Fibroblast of pulmonary artery (primary cell): ENCODE measurements at regions not wholly inside any gene's neighbourhood (a gene's known extent, or its start where the extent isn't known, plus 50 kb on each side); places are given as distances from the start of the nearest gene placed in this dataset.

Experiments
- DNase-seq: peaks from one replicate; pipeline ENCODE4 v3.0.0-alpha.2; 2010; ENCODE audit warnings: low read depth
- H3K4me3 ChIP-seq: replicated peaks from 2 replicates; pipeline ENCODE4 v1.5.1; 2011; ENCODE audit warnings: low read depth, mild to moderate bottlenecking, control low read depth, low read length, moderate library complexity
- TF ChIP-seq, protein P1 (sequence below): IDR thresholded peaks from 2 replicates; pipeline ENCODE4 v1.5.1; 2011; ENCODE audit warnings: mild to moderate bottlenecking, control low read depth, low read length, inconsistent platforms; ENCODE audit errors: missing control alignments

GRCh38 chr20:62537649-62538292 is 62.0 kb upstream of the GATA5 start:
- H3K4me3 ChIP-seq, result no peak overlapping the region
- DNase-seq, result no peak
- TF ChIP-seq, protein P1, sequence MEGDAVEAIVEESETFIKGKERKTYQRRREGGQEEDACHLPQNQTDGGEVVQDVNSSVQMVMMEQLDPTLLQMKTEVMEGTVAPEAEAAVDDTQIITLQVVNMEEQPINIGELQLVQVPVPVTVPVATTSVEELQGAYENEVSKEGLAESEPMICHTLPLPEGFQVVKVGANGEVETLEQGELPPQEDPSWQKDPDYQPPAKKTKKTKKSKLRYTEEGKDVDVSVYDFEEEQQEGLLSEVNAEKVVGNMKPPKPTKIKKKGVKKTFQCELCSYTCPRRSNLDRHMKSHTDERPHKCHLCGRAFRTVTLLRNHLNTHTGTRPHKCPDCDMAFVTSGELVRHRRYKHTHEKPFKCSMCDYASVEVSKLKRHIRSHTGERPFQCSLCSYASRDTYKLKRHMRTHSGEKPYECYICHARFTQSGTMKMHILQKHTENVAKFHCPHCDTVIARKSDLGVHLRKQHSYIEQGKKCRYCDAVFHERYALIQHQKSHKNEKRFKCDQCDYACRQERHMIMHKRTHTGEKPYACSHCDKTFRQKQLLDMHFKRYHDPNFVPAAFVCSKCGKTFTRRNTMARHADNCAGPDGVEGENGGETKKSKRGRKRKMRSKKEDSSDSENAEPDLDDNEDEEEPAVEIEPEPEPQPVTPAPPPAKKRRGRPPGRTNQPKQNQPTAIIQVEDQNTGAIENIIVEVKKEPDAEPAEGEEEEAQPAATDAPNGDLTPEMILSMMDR, result no peak

DNA sequence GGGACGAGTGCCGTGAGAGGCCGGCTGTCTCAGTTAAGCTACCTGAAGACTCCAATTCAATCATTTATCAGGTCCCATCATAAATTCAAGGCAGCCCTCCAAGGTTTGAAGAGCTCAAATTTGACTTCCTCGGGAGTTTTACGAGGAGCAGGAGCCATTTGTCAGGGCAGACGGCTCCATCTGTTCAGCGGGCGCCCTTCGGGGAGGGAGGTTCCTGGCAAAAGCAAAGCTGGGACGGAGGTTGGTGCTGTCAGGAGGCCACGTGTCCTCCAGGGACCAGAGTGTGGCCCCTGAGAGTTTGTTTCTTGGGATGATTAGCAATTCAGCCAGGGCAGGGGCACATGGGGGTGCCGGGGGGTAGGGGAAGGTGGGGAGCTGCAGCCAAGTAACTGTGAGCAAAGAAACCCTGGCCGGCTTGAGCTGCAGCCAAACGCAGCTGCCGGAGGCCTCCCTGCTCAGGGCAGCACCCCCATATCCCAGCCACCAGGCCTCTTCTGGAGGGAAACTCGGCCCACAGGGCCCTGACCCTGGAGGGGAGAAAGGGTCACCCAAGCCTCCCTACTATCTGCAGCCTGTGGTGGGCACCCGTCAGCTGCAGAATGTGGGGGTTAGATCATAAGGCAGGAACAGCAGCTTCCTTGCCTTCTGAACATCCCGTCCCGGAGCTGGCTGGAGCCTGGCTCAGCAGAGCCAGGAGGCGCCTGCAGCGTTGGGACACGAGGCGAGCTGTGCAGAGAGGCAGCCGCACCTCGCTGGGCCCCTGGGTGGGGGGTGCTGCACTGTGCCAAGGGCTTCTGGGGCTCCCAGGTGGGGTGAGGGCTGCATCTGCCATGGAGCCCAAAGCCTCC is 63.6 kb upstream of the GATA5 start:
- TF ChIP-seq, protein P1, result no peak
- H3K4me3 ChIP-seq, result no peak overlapping the region
- no peak for DNase-seq

DNA sequence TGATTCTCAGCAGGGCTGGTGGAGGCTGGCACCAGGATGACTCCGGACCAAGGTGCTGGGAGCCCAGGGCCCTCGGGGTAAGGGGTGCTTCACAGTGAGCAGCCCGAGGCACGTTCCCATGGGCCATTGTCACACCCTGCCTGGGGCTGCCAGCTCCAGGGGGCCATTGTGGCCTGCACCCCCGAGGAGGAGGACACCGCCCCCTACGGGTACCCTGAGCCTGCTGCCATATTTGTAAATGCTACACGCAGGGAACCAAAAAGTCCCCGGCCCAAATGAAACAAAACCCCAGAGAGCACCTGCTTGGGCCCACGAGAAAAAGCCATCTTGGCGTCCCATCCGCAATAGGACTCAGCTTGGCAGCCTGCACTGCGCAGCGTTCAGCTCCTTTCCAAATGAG is 64.7 kb upstream of the GATA5 start:
- TF ChIP-seq, protein P1, result no peak
- no peak overlapping the region for H3K4me3 ChIP-seq
- DNase-seq, result no peak

GRCh38 chr20:62542862-62543261 is 67.1 kb upstream of the GATA5 start:
- TF ChIP-seq, protein P1, result no peak
- H3K4me3 ChIP-seq, result no peak overlapping the region
- no peak for DNase-seq

- no peak overlapping the region for H3K4me3 ChIP-seq
- no peak for DNase-seq
- TF ChIP-seq, protein P1, result no peak
Measured at GRCh38 chr20:62543470-62544302, 67.9 kb upstream of the GATA5 start.

- no peak for DNase-seq
- no peak overlapping the region for H3K4me3 ChIP-seq
- TF ChIP-seq, protein P1, result no peak
Measured at GRCh38 chr20:62544505-62545055, 68.8 kb upstream of the GATA5 start.
